Astrocyte (in vitro differentiated cells and primary cell): ENCODE measurements at regions not wholly inside any gene's neighbourhood (a gene's known extent, or its start where the extent isn't known, plus 50 kb on each side); places are given as distances from the start of the nearest gene placed in this dataset.

Experiments used
- CTCF ChIP-seq: IDR thresholded peaks from 2 replicates; pipeline ENCODE4 v1.5.1; 2011; ENCODE audit warnings: low read depth, mild to moderate bottlenecking, inconsistent platforms, low read length, moderate library complexity; ENCODE audit not compliant: insufficient read depth
- EZH2 ChIP-seq: IDR thresholded peaks from 2 replicates; pipeline ENCODE4 v1.6.1; 2012; ENCODE audit warnings: mild to moderate bottlenecking, low read length, inconsistent platforms; ENCODE audit not compliant: insufficient read depth

- no peak for TF ChIP-seq CTCF
- no peak for TF ChIP-seq EZH2
Observed at GRCh38 chr11:80745416-80745815, 1304.6 kb upstream of the TENM4 start.
